Astrocyte of the cerebellum (primary cell): ENCODE measurements at regions not wholly inside any gene's neighbourhood (a gene's known extent, or its start where the extent isn't known, plus 50 kb on each side); places are given as distances from the start of the nearest gene placed in this dataset.

ENCODE experiments used
- DNase-seq: peaks from one replicate; pipeline ENCODE4 v3.0.0-alpha.2; 2011; ENCODE audit warnings: low read depth
- H3K4me3 ChIP-seq: 2 replicates; pipeline ENCODE4 v1.5.1; 2011; ENCODE audit warnings: mild to moderate bottlenecking, low read depth, low read length, moderate library complexity
- in situ Hi-C: cut with HindIII; loops from 2 replicates; pipeline ENCODE4 v1.10.0; 2017; ENCODE audit warnings: low sequenced_read_pairs
- TF ChIP-seq, protein P1 (sequence below): IDR thresholded peaks from 2 replicates; pipeline ENCODE4 v1.5.1; 2012; ENCODE audit warnings: low read length, low read depth, moderate library complexity, mild to moderate bottlenecking; ENCODE audit errors: missing control alignments

DNA sequence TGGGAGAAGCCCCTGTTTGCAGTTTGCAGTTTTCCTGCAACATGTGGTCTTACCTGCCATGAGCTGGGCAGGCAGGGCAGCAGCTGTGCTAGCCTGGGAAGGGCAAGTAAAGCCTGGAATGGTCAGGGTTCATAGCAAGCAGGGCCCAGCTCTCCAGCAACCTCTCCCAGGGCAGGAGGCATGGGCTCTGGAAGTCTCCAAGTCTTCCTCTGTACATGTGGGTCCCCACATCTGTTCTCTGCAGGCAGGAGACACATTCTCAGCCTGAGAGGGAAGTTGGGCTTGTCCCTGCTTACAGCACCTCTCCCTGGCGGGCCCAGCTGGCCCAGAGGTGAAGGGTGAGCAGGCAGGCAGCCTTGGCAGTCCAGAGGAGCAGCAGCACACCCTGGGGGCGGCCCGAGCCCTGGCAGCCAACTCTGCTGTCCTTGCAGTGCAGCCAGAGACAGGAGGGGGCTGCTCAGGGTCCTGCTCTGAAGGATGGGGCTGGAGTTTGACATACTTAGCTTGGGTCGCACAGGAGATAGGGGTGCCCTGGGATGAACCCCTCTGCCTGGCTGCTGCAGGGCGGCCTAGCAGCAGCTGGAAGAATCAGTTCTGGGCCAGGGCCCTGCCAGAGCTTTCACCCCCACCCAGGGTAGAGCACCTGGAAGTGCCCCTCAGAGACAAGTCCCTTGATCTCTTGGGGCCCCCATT is 176.0 kb downstream of the MRPL14 start:
- in situ Hi-C loops: no loop called here
- TF ChIP-seq, protein P1, sequence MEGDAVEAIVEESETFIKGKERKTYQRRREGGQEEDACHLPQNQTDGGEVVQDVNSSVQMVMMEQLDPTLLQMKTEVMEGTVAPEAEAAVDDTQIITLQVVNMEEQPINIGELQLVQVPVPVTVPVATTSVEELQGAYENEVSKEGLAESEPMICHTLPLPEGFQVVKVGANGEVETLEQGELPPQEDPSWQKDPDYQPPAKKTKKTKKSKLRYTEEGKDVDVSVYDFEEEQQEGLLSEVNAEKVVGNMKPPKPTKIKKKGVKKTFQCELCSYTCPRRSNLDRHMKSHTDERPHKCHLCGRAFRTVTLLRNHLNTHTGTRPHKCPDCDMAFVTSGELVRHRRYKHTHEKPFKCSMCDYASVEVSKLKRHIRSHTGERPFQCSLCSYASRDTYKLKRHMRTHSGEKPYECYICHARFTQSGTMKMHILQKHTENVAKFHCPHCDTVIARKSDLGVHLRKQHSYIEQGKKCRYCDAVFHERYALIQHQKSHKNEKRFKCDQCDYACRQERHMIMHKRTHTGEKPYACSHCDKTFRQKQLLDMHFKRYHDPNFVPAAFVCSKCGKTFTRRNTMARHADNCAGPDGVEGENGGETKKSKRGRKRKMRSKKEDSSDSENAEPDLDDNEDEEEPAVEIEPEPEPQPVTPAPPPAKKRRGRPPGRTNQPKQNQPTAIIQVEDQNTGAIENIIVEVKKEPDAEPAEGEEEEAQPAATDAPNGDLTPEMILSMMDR: peak; percentile 30
- no peak for DNase-seq
- H3K4me3 ChIP-seq: no peak overlapping the region

DNA sequence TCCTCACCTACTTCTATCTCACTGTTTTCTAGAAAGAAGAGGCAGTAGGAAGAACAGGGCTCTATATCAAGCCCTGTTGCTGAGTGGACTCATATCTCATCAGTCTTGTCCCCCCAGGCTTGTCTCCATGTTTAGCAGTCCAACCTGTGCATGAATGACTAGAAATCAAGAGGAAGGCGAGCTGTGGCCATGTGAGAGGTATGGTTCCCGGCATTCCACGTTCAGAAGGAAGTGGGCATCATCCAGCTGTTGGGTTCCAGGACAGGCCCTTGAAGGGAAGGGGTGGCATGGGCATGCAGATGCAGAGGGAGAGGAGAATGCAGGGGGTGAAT is 176.6 kb downstream of the MRPL14 start:
- no peak for DNase-seq
- in situ Hi-C loops: no loop called here
- H3K4me3 ChIP-seq: no peak overlapping the region
- TF ChIP-seq, protein P1: no peak

DNA sequence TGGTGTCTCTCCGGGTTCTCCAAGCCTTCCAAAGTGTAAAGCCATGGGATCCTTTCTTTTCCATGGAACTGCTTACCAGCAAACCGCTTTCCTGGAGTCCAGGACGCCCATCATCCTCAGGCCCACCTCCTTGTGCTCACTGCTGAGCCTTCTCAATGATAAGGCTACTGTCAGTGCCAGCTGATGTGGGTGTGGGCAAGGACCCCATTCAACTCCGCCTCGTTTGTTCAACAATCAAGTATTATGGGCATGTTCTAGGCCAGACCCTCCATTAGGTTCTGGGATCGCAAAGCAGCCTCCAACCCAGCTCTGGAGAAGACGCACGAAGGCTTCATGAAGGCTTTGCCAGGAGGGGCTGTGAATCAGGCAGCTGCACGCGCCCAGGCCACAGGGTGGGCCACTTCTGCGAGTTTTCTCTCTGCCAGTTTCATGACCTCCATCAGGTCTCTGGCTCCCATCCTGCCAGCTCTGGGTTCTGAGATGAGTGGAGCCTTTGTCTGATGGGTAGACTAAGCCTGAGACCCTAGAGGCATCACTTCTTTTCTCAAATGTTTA is 177.1 kb downstream of the MRPL14 start:
- DNase-seq: no peak
- TF ChIP-seq, protein P1: no peak
- H3K4me3 ChIP-seq: no peak overlapping the region
- in situ Hi-C loops: no loop called here

DNA sequence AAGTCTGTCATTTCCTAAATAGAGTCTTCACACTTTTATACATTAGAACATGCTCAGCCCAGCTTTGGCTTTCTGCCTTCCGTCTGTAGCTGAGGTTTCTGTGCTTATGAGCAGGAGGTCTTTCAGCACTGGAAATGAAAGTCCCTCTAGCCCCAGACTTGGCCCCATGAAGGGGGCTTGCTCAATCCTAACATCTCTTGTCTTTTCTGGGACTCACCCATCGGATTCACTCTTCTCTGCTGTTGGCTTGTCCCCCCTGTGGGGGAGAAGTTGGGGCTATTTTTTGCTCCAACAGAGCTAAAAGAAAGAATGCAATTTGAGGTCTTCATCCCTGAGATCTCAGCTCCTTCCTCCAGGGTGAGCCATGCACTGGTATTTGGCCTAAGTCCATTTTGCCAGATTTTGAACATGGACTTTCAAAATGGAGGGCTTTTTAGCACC is 177.7 kb downstream of the MRPL14 start:
- peak; percentile 64 for DNase-seq
- H3K4me3 ChIP-seq: no peak overlapping the region
- in situ Hi-C loops: no loop called here
- TF ChIP-seq, protein P1: no peak

- TF ChIP-seq, protein P1: no peak
- in situ Hi-C loops: no loop called here
- no peak overlapping the region for H3K4me3 ChIP-seq
- DNase-seq: peak; percentile 95
Observed at GRCh38 chr6:43948527-43949485, 178.4 kb downstream of the MRPL14 start.

- TF ChIP-seq, protein P1: no peak
- in situ Hi-C loops: no loop called here
- no peak overlapping the region for H3K4me3 ChIP-seq
- DNase-seq: no peak
Observed at GRCh38 chr6:43947860-43948259, 177.8 kb downstream of the VEGFA start.
